HS-27A (cell line): ENCODE measurements at regions not wholly inside any gene's neighbourhood (a gene's known extent, or its start where the extent isn't known, plus 50 kb on each side); places are given as distances from the start of the nearest gene placed in this dataset.
"Not testable (repeated sequence)": the region's sequence is repeated elsewhere in the genome, so short reads cannot be mapped to it uniquely, and the experiment has no call there.

Source experiments
- DNase-seq: peaks from one replicate; pipeline ENCODE4 v3.0.0-alpha.2; 2012; ENCODE audit warnings: low read depth, missing footprints

GRCh38 chr7:12884856-12885440 lies 197.5 kb downstream of the ARL4A start:
- DNase-seq = no peak

GRCh38 chr7:12888717-12889116 lies 201.3 kb downstream of the ARL4A start:
- no peak for DNase-seq

- DNase-seq = no peak
Measured at GRCh38 chr7:12889391-12889790, 202.0 kb downstream of the ARL4A start.

- no peak for DNase-seq
Measured at GRCh38 chr7:12890586-12890985, 203.2 kb downstream of the ARL4A start.

- DNase-seq = no peak
Measured at GRCh38 chr7:12893292-12893691, 205.9 kb downstream of the ARL4A start.

GRCh38 chr7:12895296-12895695 lies 207.9 kb downstream of the ARL4A start:
- no peak for DNase-seq

GRCh38 chr7:12896316-12896715 lies 208.9 kb downstream of the ARL4A start:
- DNase-seq = no peak

GRCh38 chr7:12898004-12898403 lies 210.6 kb downstream of the ARL4A start:
- DNase-seq = no peak

GRCh38 chr7:12898620-12899019 lies 211.2 kb downstream of the ARL4A start:
- no peak for DNase-seq

GRCh38 chr7:12905671-12906070 lies 218.2 kb downstream of the ARL4A start:
- DNase-seq = no peak

GRCh38 chr7:12907774-12908173 lies 220.3 kb downstream of the ARL4A start:
- DNase-seq = no peak

- DNase-seq = no peak
Measured at GRCh38 chr7:12909483-12909882, 222.1 kb downstream of the ARL4A start.

GRCh38 chr7:12911053-12911452 lies 223.6 kb downstream of the ARL4A start:
- DNase-seq = no peak

- no peak for DNase-seq
Measured at GRCh38 chr7:12913002-12913401, 225.6 kb downstream of the ARL4A start.

- DNase-seq = no peak
Measured at GRCh38 chr7:12917801-12918200, 230.4 kb downstream of the ARL4A start.

GRCh38 chr7:12921751-12922345 lies 234.4 kb downstream of the ARL4A start:
- no peak for DNase-seq

- DNase-seq = no peak
Measured at GRCh38 chr7:12923971-12924370, 236.5 kb downstream of the ARL4A start.

- no peak for DNase-seq
Measured at GRCh38 chr7:12926206-12926605, 238.8 kb downstream of the ARL4A start.

- DNase-seq = no peak
Measured at GRCh38 chr7:12927635-12928434, 240.4 kb downstream of the ARL4A start.

GRCh38 chr7:12929476-12930140 lies 242.2 kb downstream of the ARL4A start:
- no peak for DNase-seq

- DNase-seq = no peak
Measured at GRCh38 chr7:12930534-12930933, 243.1 kb downstream of the ARL4A start.

GRCh38 chr7:12931465-12931864 lies 244.0 kb downstream of the ARL4A start:
- DNase-seq = not testable (repeated sequence)

- no peak for DNase-seq
Measured at GRCh38 chr7:12939694-12940093, 252.3 kb downstream of the ARL4A start.
